GM20431 (cell line): ENCODE measurements at regions not wholly inside any gene's neighbourhood (a gene's known extent, or its start where the extent isn't known, plus 50 kb on each side); places are given as distances from the start of the nearest gene placed in this dataset.

ENCODE experiments used
- in situ Hi-C: fragments of 300-500 bp; cut with MseI, MboI; formaldehyde crosslinking; loops from one replicate; pipeline ENCODE4 v1.15.0; 2020; ENCODE audit warnings: low sequenced_read_pairs; ENCODE audit not compliant: unreplicated experiment

GRCh38 chr21:35905096-35905962, 155.0 kb downstream of the SETD4 start:
- in situ Hi-C loops: no loop called here

GRCh38 chr21:35900539-35900938, 159.8 kb downstream of the SETD4 start:
- in situ Hi-C loops: no loop called here

- in situ Hi-C loops: no loop called here
These were observed 164.3 kb downstream of the SETD4 start for GRCh38 chr21:35896060-35896459.

GRCh38 chr21:35895598-35895997, 164.7 kb downstream of the SETD4 start:
- in situ Hi-C loops: no loop called here

- in situ Hi-C loops: no loop called here
These were observed 167.2 kb downstream of the SETD4 start for GRCh38 chr21:35893156-35893555.

GRCh38 chr21:35886887-35887286, 173.4 kb downstream of the SETD4 start:
- in situ Hi-C loops: no loop called here

GRCh38 chr21:35885942-35886541, 174.3 kb downstream of the SETD4 start:
- in situ Hi-C loops: no loop called here

GRCh38 chr21:35882791-35883240, 177.5 kb downstream of the SETD4 start:
- in situ Hi-C loops: no loop called here

- in situ Hi-C loops: no loop called here
These were observed 186.9 kb downstream of the SETD4 start for GRCh38 chr21:35873441-35873840.

GRCh38 chr21:35871906-35872305, 188.4 kb downstream of the SETD4 start:
- in situ Hi-C loops: no loop called here

GRCh38 chr21:35868869-35869223, 191.5 kb downstream of the SETD4 start:
- in situ Hi-C loops: no loop called here

GRCh38 chr21:35868005-35868868, 192.1 kb downstream of the SETD4 start:
- in situ Hi-C loops: no loop called here

- in situ Hi-C loops: no loop called here
These were observed 196.3 kb downstream of the SETD4 start for GRCh38 chr21:35864039-35864438.

GRCh38 chr21:35862969-35863368, 197.4 kb downstream of the SETD4 start:
- in situ Hi-C loops: no loop called here

GRCh38 chr21:35861661-35862060, 198.7 kb downstream of the SETD4 start:
- in situ Hi-C loops: no loop called here

- in situ Hi-C loops: no loop called here
These were observed 200.0 kb downstream of the SETD4 start for GRCh38 chr21:35860189-35860869.

- in situ Hi-C loops: no loop called here
These were observed 200.6 kb downstream of the SETD4 start for GRCh38 chr21:35859677-35860076.

- in situ Hi-C loops: no loop called here
These were observed 203.2 kb downstream of the SETD4 start for GRCh38 chr21:35857095-35857494.

GRCh38 chr21:35855484-35855883, 204.8 kb downstream of the SETD4 start:
- in situ Hi-C loops: no loop called here

GRCh38 chr21:35854281-35854680, 206.0 kb downstream of the SETD4 start:
- in situ Hi-C loops: no loop called here
